Ovary (tissue), 7 donors: ENCODE measurements at regions not wholly inside any gene's neighbourhood (a gene's known extent, or its start where the extent isn't known, plus 50 kb on each side); places are given as distances from the start of the nearest gene placed in this dataset.

Experiments used
- DNase-seq, 5 donors: peaks; one replicate each; pipeline ENCODE4 v3.0.0-alpha.2; 2019 to 2020
- H3K27ac ChIP-seq, 2 donors: fragments of 200-600 bp; one replicate each; pipeline versions ENCODE4 v1.5.1 to v1.8.0; 2019 to 2022
- H3K27me3 ChIP-seq: fragments of 200-600 bp; one replicate; pipeline ENCODE4 v1.8.0; 2022
- H3K36me3 ChIP-seq: fragments of 200-600 bp; sonication (generic); one replicate; pipeline ENCODE4 v1.5.1; 2019
- H3K4me1 ChIP-seq: one replicate; pipeline ENCODE4 v1.8.1; 2013; ENCODE audit warnings: mild to moderate bottlenecking, moderate library complexity; ENCODE audit not compliant: insufficient read depth
- H3K4me3 ChIP-seq: fragments of 200-600 bp; sonication (generic); one replicate; pipeline ENCODE4 v1.5.1; 2017
- H3K9me3 ChIP-seq, 2 donors: fragments of 200-600 bp in 1 of 2; sonication (generic) in 1 of 2; one replicate each; pipeline versions ENCODE4 v1.5.1 to v1.8.1; 2013 to 2019; ENCODE audit warnings: mild to moderate bottlenecking in 1 of 2, moderate library complexity in 1 of 2
- EP300 ChIP-seq: sonication (generic); formaldehyde crosslinking; IDR thresholded peaks from one replicate; pipeline ENCODE4 v1.6.1; 2017; ENCODE audit warnings: antibody characterized with exemption
- POLR2A ChIP-seq: fragments of 450-650 bp; IDR thresholded peaks from one replicate; pipeline ENCODE4 v1.6.1; 2017; ENCODE audit warnings: antibody characterized with exemption, mild to moderate bottlenecking, moderate library complexity
- WGBS, 3 donors: extraction: QIAGEN DNeasy Blood & Tissue Kit in 1 of 3; methylation state at CpG; one replicate each; pipeline versions ENCODE4 v1.1.5 to v1.1.7; 2013 to 2017; 5-methylcytosine and 5-hydroxymethylcytosine counted together
- intact Hi-C, 4 donors: fragments of 100-400 bp; cut with DNase I; formaldehyde crosslinking; loops; one replicate each; pipeline versions ENCODE4 v1.11.0 to v1.15.1; 2022 to 2023
- TF ChIP-seq, protein P1 (sequence below), 3 donors: fragments of 450-650 bp in 2 of 3; fragments of 200-600 bp in 1 of 3; IDR thresholded peaks; one replicate each; pipeline versions ENCODE4 v1.5.1 to v1.8.0; 2016 to 2022; ENCODE audit warnings: antibody characterized with exemption in 3 of 3, mild to moderate bottlenecking in 1 of 3
- donor health status: DM: no; HTN: no; CAD: no; lungs with moderate emphysema.
- donor health status: DM: no; HTN: no; CAD: no.
- donor health status: Bipolar disorder and iron deficiency.
- donor health status: DM: no; HTN: no; CAD: no.
- donor health status: DM: yes; HTN: yes; CAD: no.

GRCh38 chr11:116062129-116062489 is 557.9 kb upstream of the CADM1 start:
- TF ChIP-seq POLR2A (no peak), EP300 (no peak)
- TF ChIP-seq, protein P1, sequence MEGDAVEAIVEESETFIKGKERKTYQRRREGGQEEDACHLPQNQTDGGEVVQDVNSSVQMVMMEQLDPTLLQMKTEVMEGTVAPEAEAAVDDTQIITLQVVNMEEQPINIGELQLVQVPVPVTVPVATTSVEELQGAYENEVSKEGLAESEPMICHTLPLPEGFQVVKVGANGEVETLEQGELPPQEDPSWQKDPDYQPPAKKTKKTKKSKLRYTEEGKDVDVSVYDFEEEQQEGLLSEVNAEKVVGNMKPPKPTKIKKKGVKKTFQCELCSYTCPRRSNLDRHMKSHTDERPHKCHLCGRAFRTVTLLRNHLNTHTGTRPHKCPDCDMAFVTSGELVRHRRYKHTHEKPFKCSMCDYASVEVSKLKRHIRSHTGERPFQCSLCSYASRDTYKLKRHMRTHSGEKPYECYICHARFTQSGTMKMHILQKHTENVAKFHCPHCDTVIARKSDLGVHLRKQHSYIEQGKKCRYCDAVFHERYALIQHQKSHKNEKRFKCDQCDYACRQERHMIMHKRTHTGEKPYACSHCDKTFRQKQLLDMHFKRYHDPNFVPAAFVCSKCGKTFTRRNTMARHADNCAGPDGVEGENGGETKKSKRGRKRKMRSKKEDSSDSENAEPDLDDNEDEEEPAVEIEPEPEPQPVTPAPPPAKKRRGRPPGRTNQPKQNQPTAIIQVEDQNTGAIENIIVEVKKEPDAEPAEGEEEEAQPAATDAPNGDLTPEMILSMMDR (IDR thresholded peaks at IDR 0.05) = no peak
- no peak for DNase-seq

GRCh38 chr11:116061322-116061721 is 557.1 kb upstream of the CADM1 start:
- Histone ChIP-seq H3K36me3 (no peaks in the 10 kb centered on the region), H3K27ac (no peak overlapping the region), H3K4me3 (no peak overlapping the region), H3K4me1 (no peaks in the 10 kb centered on the region), H3K27me3 (no peaks in the 10 kb centered on the region), H3K9me3 (no peaks in the 10 kb centered on the region)
- intact Hi-C loops = no loop called here
- no peak for TF ChIP-seq POLR2A
- TF ChIP-seq, protein P1 (IDR thresholded peaks at IDR 0.05) = no peak
- no peak for TF ChIP-seq EP300
- no peak for DNase-seq
- WGBS, 3 donors = 80 to 87% (median 87%) methylated on average over 4 of the region's 4 CpGs

More at GRCh38 chr11:116062129-116062489, 557.9 kb upstream of the CADM1 start:
- no peak overlapping the region for H3K4me3 ChIP-seq
- H3K27ac ChIP-seq = no peak overlapping the region
- H3K27me3 ChIP-seq = no peaks in the 10 kb centered on the region
- H3K36me3 ChIP-seq = no peaks in the 10 kb centered on the region
- H3K9me3 ChIP-seq = no peaks in the 10 kb centered on the region
- no peaks in the 10 kb centered on the region for H3K4me1 ChIP-seq
- intact Hi-C loops = no loop called here
- WGBS, 3 donors = 63 to 79% (median 71%) methylated on average over 4 of the region's 4 CpGs

- no peak overlapping the region for H3K27ac ChIP-seq
- WGBS, 3 donors = 49 to 59% (median 56%) methylated on average over 2 of the region's 2 CpGs
- intact Hi-C loops = no loop called here
- no peak overlapping the region for H3K4me3 ChIP-seq
- no peak for DNase-seq
- no peaks in the 10 kb centered on the region for H3K36me3 ChIP-seq
- H3K27me3 ChIP-seq = no peaks in the 10 kb centered on the region
- TF ChIP-seq, protein P1 (IDR thresholded peaks at IDR 0.05) = no peak
- no peak for TF ChIP-seq POLR2A
- no peak for TF ChIP-seq EP300
- H3K9me3 ChIP-seq = no peaks in the 10 kb centered on the region
- no peaks in the 10 kb centered on the region for H3K4me1 ChIP-seq
Measured at GRCh38 chr11:116059919-116060318, 555.7 kb upstream of the CADM1 start.

DNA sequence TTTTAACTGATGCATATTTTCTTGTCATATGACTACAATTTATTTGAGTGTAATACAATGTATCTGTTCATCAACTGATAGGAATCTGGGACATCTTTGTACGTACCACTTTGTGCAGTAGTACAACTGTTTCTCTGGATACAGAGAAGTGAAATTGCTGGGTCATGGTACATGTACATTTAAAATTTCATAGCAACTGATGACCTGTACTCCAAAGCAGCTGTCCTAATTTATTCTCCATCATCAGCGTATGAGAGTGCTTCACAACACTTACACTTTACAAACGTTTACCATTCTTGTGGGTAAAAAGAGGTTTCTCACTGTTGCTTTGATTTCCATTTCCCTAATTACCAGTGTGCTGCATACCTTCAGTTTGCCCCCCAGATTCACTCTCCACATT is 552.8 kb upstream of the CADM1 start:
- no peaks in the 10 kb centered on the region for H3K9me3 ChIP-seq
- H3K4me1 ChIP-seq = no peaks in the 10 kb centered on the region
- TF ChIP-seq POLR2A = no peak
- TF ChIP-seq, protein P1 (IDR thresholded peaks at IDR 0.05) = no peak
- no peak overlapping the region for H3K4me3 ChIP-seq
- intact Hi-C loops = no loop called here
- no peaks in the 10 kb centered on the region for H3K36me3 ChIP-seq
- WGBS, 3 donors = 46 to 58% (median 52%) methylated on average over 3 of the region's 3 CpGs
- no peaks in the 10 kb centered on the region for H3K27me3 ChIP-seq
- no peak for DNase-seq
- H3K27ac ChIP-seq = no peak overlapping the region

DNA sequence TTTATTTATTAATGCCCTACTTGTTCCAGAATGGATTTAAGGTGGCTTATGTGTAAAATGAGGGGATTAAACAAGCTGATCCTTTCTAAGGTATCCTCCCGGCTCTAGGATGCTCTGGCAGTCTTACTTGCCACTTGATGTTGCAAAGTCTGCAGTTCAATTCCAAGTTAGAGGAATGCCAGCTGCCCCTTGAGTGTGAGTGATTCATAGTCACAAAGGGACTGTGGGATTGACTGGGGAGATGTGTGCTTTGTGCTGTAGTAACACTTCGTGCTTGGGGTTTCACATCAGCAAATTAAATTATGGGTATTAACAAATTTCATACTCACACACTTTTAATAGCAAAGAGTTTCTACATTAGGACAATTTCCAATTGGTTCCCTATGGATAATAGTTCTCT is 550.8 kb upstream of the CADM1 start:
- Histone ChIP-seq H3K27ac (no peak overlapping the region), H3K4me1 (no peaks in the 10 kb centered on the region), H3K9me3 (no peaks in the 10 kb centered on the region), H3K27me3 (no peaks in the 10 kb centered on the region), H3K36me3 (no peaks in the 10 kb centered on the region), H3K4me3 (no peak overlapping the region)
- DNase-seq = no peak
- WGBS, 3 donors = 69 to 78% (median 76%) methylated on average over 2 of the region's 2 CpGs
- intact Hi-C loops = no loop called here
- no peak for TF ChIP-seq POLR2A
